Heart left ventricle (tissue), 16 donors: ENCODE measurements at regions not wholly inside any gene's neighbourhood (a gene's known extent, or its start where the extent isn't known, plus 50 kb on each side); places are given as distances from the start of the nearest gene placed in this dataset.

ENCODE experiments used
- ATAC-seq, 4 donors: fragments of 200-7000 bp; cut with Tn5 transposase; one replicate each; pipeline ENCODE4 v1.9.1; 2020 to 2022; ENCODE audit warnings: moderate library complexity in 4 of 4, mild to moderate bottlenecking in 3 of 4, moderate number of reproducible peaks in 1 of 4
- DNase-seq, 5 donors: peaks; one replicate each; pipeline ENCODE4 v3.0.0-alpha.2; 2020
- H3K27ac ChIP-seq, 12 donors: fragments of 200-600 bp; sonication (generic) in 4 of 12; one replicate each; pipeline versions ENCODE4 v1.5.0 to v1.8.0; 2016 to 2022; ENCODE audit warnings: mild to moderate bottlenecking in 2 of 12
- H3K27me3 ChIP-seq, 9 donors: fragments of 200-600 bp; sonication (generic) in 2 of 9; one replicate each; pipeline versions ENCODE4 v1.5.1 to v1.8.0; 2016 to 2022; ENCODE audit warnings: mild to moderate bottlenecking in 3 of 9
- H3K36me3 ChIP-seq, 9 donors: fragments of 200-600 bp; sonication (generic) in 2 of 9; one replicate each; pipeline versions ENCODE4 v1.5.0 to v1.8.0; 2018 to 2022; ENCODE audit warnings: mild to moderate bottlenecking in 2 of 9
- H3K4me1 ChIP-seq, 12 donors: fragments of 200-600 bp; sonication (generic) in 4 of 12; one replicate each; pipeline versions ENCODE4 v1.5.0 to v1.8.0; 2016 to 2022; ENCODE audit warnings: mild to moderate bottlenecking in 3 of 12
- H3K4me3 ChIP-seq, 12 donors: fragments of 200-600 bp; sonication (generic) in 4 of 12; one replicate each; pipeline versions ENCODE4 v1.5.0 to v1.8.0; 2017 to 2022; ENCODE audit warnings: mild to moderate bottlenecking in 9 of 12, moderate library complexity in 4 of 12
- H3K9me3 ChIP-seq, 12 donors: fragments of 200-600 bp; sonication (generic) in 4 of 12; one replicate each; pipeline versions ENCODE4 v1.5.0 to v1.8.0; 2016 to 2022; ENCODE audit warnings: mild to moderate bottlenecking in 1 of 12
- CTCF ChIP-seq, 12 donors: fragments of 200-600 bp; sonication (generic) in 4 of 12; IDR thresholded peaks; one replicate each; pipeline versions ENCODE4 v1.5.0 to v1.8.0; 2018 to 2022; ENCODE audit warnings: antibody characterized with exemption in 12 of 12, mild to moderate bottlenecking in 5 of 12
- POLR2A ChIP-seq, 2 donors: fragments of 450-650 bp; IDR thresholded peaks; one replicate each; pipeline ENCODE4 v1.6.1; 2017; ENCODE audit warnings: antibody characterized with exemption in 2 of 2, mild to moderate bottlenecking in 2 of 2, moderate library complexity in 2 of 2
- whole genome bisulfite sequencing, 4 donors: extraction: QIAGEN DNeasy Blood & Tissue Kit in 2 of 4; methylation state at CpG; one replicate each; pipeline versions ENCODE4 v1.1.5 to v1.1.7; 2013 to 2018; 5-methylcytosine and 5-hydroxymethylcytosine counted together
- intact Hi-C, 10 donors: fragments of 100-400 bp; cut with DNase I; formaldehyde crosslinking; loops; one replicate each; pipeline versions ENCODE4 v1.11.1 to v1.14.2; 2022
- donor health status: ischemic (EF 13 %, LVEDD 7.1; RV severe dilation, severe dysfunction).
- donor health status: healthy with polysubstance abuse.
- donor health status: DM: no; HTN: yes; CAD: no.
- donor health status: DM: no; HTN: no; CAD: no.
- donor health status: ischemic (EF 25% LVEDD 6.9; RV normal size, moderate dysfunction).
- donor health status: ischemic (EF 25% LVEDD 5.7; RV mildly dilated, moderate dysfunction).
- donor health status: healthy.
- donor health status: DM: yes; HTN: yes; CAD: no.
- donor health status: ischemic (EF 35%, LVEDD 5.7; RV mildly dilated, moderate dysfunction).
- donor health status: nonischemic (EF 11% LVEDD 7.7; RV severe dilation, severe dysfunction).
- donor health status: DM: yes; HTN: yes; CAD: no.
- donor health status: PGD.
- donor health status: ischemic (EF 29% LVEDD 5.4; RV normal size, mild dysfunction).
- donor health status: nonischemic (EF 23%, LVEDD 6.1; RV moderate dilation, normal function).

GRCh38 chr3:22353126-22353525, 602.1 kb upstream of the ZNF385D start:
- intact Hi-C loops: no loop called here
- Histone ChIP-seq H3K4me1 (no peaks in the 10 kb centered on the region), H3K36me3 (no peaks in the 10 kb centered on the region), H3K4me3 (no peak overlapping the region), H3K27ac (no peak overlapping the region), H3K9me3 (no peaks in the 10 kb centered on the region), H3K27me3 (no peaks in the 10 kb centered on the region)
- DNase-seq: no peak
- ATAC-seq: no peak
- 47 to 78% (median 69%) methylated on average over 1 of the region's 1 CpG for WGBS, 4 donors
- TF ChIP-seq POLR2A (IDR thresholded peaks at IDR 0.05): no peak
- TF ChIP-seq CTCF (IDR thresholded peaks at IDR 0.05): no peak

GRCh38 chr3:22358334-22358733, 607.3 kb upstream of the ZNF385D start:
- Histone ChIP-seq H3K27ac (no peak overlapping the region), H3K4me3 (no peak overlapping the region), H3K9me3 (no peaks in the 10 kb centered on the region), H3K27me3 (no peaks in the 10 kb centered on the region), H3K4me1 (peaks cover 0 to 7% (median 0%) of the 10 kb centered on the region in 12 donors), H3K36me3 (no peaks in the 10 kb centered on the region)
- TF ChIP-seq POLR2A (IDR thresholded peaks at IDR 0.05) (no peak), CTCF (IDR thresholded peaks at IDR 0.05) (no peak)
- WGBS, 4 donors: 92 to 98% (median 96%) methylated on average over 1 of the region's 1 CpG
- no peak for DNase-seq
- ATAC-seq: no peak
- intact Hi-C loops: no loop called here

GRCh38 chr3:22360164-22360563, 609.2 kb upstream of the ZNF385D start:
- H3K36me3 ChIP-seq: no peaks in the 10 kb centered on the region
- peaks cover 0 to 7% (median 0%) of the 10 kb centered on the region in 12 donors for H3K4me1 ChIP-seq
- DNase-seq: no peak
- H3K27me3 ChIP-seq: no peaks in the 10 kb centered on the region
- WGBS, 4 donors: 60 to 71% (median 66%) methylated on average over 6 of the region's 6 CpGs
- intact Hi-C loops: no loop called here
- TF ChIP-seq CTCF (IDR thresholded peaks at IDR 0.05): no peak
- no peak for TF ChIP-seq POLR2A (IDR thresholded peaks at IDR 0.05)
- no peaks in the 10 kb centered on the region for H3K9me3 ChIP-seq
- H3K27ac ChIP-seq: peak overlapping the region in 1 of 12 donors; percentile 11
- no peak overlapping the region for H3K4me3 ChIP-seq
- peak in 1 of 4 donors; percentile 57 for ATAC-seq

GRCh38 chr3:22360970-22361369, 610.0 kb upstream of the ZNF385D start:
- peaks cover 0 to 7% (median 0%) of the 10 kb centered on the region in 12 donors for H3K4me1 ChIP-seq
- H3K4me3 ChIP-seq: no peak overlapping the region
- TF ChIP-seq POLR2A (IDR thresholded peaks at IDR 0.05) (no peak), CTCF (IDR thresholded peaks at IDR 0.05) (no peak)
- WGBS, 4 donors: 53 to 64% (median 54%) methylated on average over 2 of the region's 2 CpGs
- no peaks in the 10 kb centered on the region for H3K27me3 ChIP-seq
- peak overlapping the region in 2 of 12 donors; percentile 20 to 47 for H3K27ac ChIP-seq
- H3K9me3 ChIP-seq: no peaks in the 10 kb centered on the region
- ATAC-seq: peak in 2 of 4 donors; percentile 37 to 81
- DNase-seq: no peak
- intact Hi-C loops: no loop called here
- no peaks in the 10 kb centered on the region for H3K36me3 ChIP-seq
